ENCODE measurements at regions not wholly inside any gene's neighbourhood (a gene's known extent, or its start where the extent isn't known, plus 50 kb on each side); places are given as distances from the start of the nearest gene placed in this dataset.
"Not testable (repeated sequence)": the region's sequence is repeated elsewhere in the genome, so short reads cannot be mapped to it uniquely, and the experiment has no call there.

DNA sequence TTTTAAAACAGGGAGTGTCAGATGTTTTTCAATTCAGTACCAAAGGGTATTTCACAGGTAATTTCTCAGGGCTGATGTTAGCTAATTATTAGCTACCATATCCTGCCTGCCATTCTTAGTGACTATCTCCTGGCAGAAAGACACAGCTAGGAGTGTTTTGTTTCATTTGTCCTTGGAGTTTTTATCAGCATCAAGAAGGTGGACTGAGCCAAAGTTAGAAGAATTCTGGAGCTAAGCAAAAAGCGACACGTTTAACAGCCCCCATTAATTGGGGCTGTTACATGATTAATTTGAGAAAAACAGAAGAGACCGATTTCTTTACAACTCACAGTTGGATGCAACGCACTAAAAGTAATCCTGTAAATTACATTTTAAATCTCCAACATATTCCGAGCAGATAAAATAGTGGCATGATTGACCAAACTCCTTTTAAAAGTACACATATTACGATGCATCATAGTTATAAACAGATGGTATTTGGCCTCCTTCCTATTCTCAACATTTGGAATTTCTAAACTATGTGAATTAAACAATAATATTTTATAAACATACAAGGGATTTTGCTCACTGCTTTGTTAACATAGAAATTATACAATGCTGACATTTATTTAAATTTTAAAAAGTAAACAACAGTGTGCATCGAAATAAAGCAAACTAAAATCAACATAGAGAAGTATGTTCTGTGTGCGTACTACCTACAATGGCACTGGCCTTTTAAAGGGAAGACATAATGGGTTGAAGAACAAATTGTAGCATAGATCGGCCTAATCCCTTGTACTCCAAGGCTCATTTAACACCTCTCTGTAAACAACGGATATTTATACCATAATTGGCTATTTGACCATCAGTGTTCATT, 585.1 kb downstream of the ZEB2 start:
- Mint-ChIP-seq H3K4me3 (no peak overlapping the region), H3K27me3 (ENCODE audit: low read depth) (peaks cover 58% of the 10 kb centered on the region), H3K9me3 (ENCODE audit: insufficient read depth) (no peaks in the 10 kb centered on the region), H3K36me3 (ENCODE audit: low read depth) (no peaks in the 10 kb centered on the region), H3K27ac (no peak overlapping the region), H3K4me1 (ENCODE audit: low read depth) (peaks cover 9% of the 10 kb centered on the region)
- ChIA-PET POLR2A (no interaction called here), CTCF (no interaction called here)
- ATAC-seq (no peak), DNase-seq (no peak)

DNA sequence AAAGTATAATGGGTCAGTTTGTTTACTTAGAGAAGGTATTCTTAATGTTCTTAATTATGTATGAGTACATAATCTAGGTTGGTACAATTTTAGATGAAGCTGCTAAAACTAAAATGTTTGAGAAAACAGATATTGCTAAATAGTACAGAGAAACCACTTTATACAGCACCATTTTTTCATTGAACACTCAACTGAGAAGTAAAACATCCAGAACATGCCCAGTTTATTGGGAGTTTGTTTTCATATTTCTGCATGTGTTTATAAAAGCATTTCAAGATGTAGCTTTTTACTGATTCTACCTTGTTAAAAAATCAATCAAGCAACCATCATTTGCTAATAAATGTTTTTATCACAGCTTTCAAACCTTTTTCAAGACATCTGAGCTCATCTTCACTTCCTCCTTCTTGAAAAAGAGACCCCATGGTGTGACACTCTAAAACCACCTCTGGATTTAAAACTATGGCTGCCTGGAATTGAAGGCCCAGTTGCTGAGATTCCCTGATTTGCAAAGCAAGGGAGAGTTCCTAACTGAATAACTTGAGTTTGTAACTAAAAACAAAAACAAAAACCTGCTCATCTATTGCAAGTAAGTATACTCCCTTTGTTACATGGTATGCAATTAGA, 585.9 kb downstream of the ZEB2 start:
- H3K9me3 Mint-ChIP-seq (ENCODE audit: insufficient read depth): no peaks in the 10 kb centered on the region
- no peaks in the 10 kb centered on the region for H3K36me3 Mint-ChIP-seq (ENCODE audit: low read depth)
- no peak for DNase-seq
- peaks cover 51% of the 10 kb centered on the region for H3K27me3 Mint-ChIP-seq (ENCODE audit: low read depth)
- CTCF ChIA-PET: no interaction called here
- ATAC-seq: no peak
- H3K27ac Mint-ChIP-seq: no peak overlapping the region
- H3K4me1 Mint-ChIP-seq (ENCODE audit: low read depth): peaks cover 9% of the 10 kb centered on the region
- POLR2A ChIA-PET: no interaction called here
- no peak overlapping the region for H3K4me3 Mint-ChIP-seq

DNA sequence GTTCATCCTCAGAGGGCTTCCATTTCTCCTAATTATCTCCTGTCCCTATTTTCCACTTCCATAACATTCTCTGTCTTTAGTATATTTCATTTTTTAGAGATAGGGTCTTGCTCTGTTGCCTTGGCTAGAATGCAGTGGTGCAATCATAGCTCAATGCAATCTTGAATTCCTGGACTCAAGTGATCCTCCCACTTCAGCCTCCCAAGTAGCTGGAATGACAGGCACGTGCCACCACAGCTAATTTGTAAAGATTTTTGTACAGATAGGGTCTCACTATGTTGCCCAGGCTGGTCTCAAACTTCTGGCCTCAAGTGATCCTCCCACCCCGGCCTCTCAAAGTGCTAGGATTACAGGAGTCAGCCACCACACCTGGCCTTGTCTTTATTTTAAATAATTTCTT, 589.0 kb downstream of the ZEB2 start:
- no peak overlapping the region for H3K27ac Mint-ChIP-seq
- H3K9me3 Mint-ChIP-seq (ENCODE audit: insufficient read depth): no peaks in the 10 kb centered on the region
- ChIA-PET POLR2A (no interaction called here), CTCF (interaction anchor here (0.9 kb wide), 1 partner anchor 8 kb away, joined by 3 read pairs; no protein-coding TSS in a partner anchor)
- no peak overlapping the region for H3K4me3 Mint-ChIP-seq
- no peaks in the 10 kb centered on the region for H3K4me1 Mint-ChIP-seq (ENCODE audit: low read depth)
- DNase-seq: no peak
- peaks cover 41% of the 10 kb centered on the region for H3K27me3 Mint-ChIP-seq (ENCODE audit: low read depth)
- ATAC-seq: no peak
- H3K36me3 Mint-ChIP-seq (ENCODE audit: low read depth): no peaks in the 10 kb centered on the region

DNA sequence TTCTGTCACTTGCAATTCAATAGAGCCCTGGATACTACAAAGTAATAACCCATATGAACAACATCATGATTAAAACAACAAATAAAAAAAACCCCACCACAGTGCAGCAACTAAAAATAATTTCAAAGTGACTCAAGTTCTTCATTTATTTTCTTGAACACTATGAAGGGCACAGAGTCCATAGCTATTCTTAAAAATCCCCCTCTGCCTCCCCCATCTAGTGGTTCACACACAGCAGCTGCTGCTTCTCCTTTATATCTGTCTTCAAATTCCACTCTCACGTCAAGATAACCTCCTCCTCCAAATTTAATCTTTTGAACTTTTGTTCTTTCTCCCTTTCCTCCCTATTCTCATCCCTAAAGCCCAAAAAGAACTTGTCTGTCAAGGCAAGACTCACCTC, 591.3 kb downstream of the ZEB2 start:
- H3K4me1 Mint-ChIP-seq (ENCODE audit: low read depth): no peaks in the 10 kb centered on the region
- H3K4me3 Mint-ChIP-seq: no peak overlapping the region

DNA sequence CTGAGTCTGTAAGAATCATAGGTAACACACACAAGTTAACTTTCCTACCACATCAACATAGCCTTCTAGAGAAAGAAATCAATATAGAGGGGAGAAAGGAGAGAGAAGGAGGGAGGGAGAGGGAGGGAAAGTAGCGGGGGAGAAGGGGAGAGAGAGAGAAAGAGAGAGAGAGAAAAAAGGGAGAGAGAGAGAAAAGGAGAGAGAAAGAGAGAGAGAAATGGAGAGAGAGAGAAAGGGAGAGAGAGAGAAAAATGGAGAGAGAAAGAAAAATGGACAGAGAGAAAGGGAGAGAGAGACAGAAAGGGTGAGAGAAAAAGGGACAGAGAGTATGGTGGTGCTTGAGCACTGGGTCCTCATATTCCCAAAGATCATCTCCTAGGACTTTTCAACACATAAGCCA, 591.7 kb downstream of the ZEB2 start:
- ATAC-seq: no peak
- H3K9me3 Mint-ChIP-seq (ENCODE audit: insufficient read depth): no peaks in the 10 kb centered on the region
- peaks cover 26% of the 10 kb centered on the region for H3K27me3 Mint-ChIP-seq (ENCODE audit: low read depth)
- no peaks in the 10 kb centered on the region for H3K4me1 Mint-ChIP-seq (ENCODE audit: low read depth)
- H3K36me3 Mint-ChIP-seq (ENCODE audit: low read depth): no peaks in the 10 kb centered on the region
- POLR2A ChIA-PET: no interaction called here
- CTCF ChIA-PET: interaction anchor here (0.6 kb wide), 1 partner anchor 137 kb away, joined by 3 read pairs; no protein-coding TSS in a partner anchor
- no peak overlapping the region for H3K27ac Mint-ChIP-seq
- DNase-seq: no peak
- no peak overlapping the region for H3K4me3 Mint-ChIP-seq

More for the DNA sequence above, 591.3 kb downstream of the ZEB2 start:
- Mint-ChIP-seq H3K27me3 (ENCODE audit: low read depth) (peaks cover 30% of the 10 kb centered on the region), H3K27ac (no peak overlapping the region), H3K9me3 (ENCODE audit: insufficient read depth) (no peaks in the 10 kb centered on the region), H3K36me3 (ENCODE audit: low read depth) (no peaks in the 10 kb centered on the region)
- DNase-seq: no peak
- ATAC-seq: no peak
- CTCF ChIA-PET: no interaction called here
- POLR2A ChIA-PET: no interaction called here

DNA sequence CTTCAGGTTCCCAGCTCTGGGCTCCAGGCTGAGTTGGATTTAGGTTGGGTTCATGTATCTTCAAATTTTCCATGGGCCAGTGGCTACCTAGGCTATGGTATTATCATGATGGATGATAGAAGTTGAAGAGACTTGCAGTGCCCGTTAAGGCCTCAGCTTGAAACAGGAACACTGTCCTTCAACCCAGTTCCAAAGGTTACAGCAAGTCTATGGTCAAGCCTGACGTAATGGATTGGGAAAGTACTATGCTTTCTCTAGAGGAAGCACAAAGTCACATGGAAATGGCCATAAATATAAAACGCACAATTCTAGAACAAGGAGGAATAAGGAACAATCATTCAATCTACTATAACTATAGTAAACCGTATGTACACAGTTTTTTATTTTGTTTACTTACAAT, 593.2 kb downstream of the ZEB2 start:
- ATAC-seq: no peak
- Mint-ChIP-seq H3K4me3 (no peak overlapping the region), H3K9me3 (ENCODE audit: insufficient read depth) (no peaks in the 10 kb centered on the region), H3K4me1 (ENCODE audit: low read depth) (no peaks in the 10 kb centered on the region), H3K27ac (no peak overlapping the region), H3K36me3 (ENCODE audit: low read depth) (no peaks in the 10 kb centered on the region), H3K27me3 (ENCODE audit: low read depth) (peaks cover 20% of the 10 kb centered on the region)
- no peak for DNase-seq
- CTCF ChIA-PET: no interaction called here
- POLR2A ChIA-PET: no interaction called here

DNA sequence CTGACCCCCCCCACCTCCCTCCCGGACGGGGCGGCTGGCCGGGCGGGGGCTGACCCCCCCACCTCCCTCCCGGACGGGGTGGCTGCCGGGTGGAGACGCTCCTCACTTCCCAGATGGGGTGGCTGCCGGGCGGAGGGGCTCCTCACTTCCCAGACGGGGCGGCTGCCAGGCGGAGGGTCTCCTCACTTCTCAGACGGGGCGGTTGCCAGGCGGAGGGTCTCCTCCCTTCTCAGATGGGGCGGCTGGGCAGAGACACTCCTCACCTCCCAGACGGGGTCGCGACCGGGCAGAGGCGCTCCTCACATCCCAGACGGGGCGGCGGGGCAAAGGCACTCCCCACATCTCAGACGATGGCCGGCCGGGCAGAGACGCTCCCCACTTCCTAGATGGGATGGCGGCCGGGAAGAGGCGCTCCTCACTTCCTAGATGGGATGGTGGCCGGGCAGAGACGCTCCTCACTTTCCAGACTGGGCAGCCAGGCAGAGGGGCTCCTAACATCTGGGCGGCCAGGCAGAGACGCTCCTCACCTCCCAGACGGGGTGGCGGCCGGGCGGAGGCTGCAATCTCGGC, 597.6 kb downstream of the ZEB2 start:
- POLR2A ChIA-PET; CTCF ChIA-PET; H3K9me3 Mint-ChIP-seq (ENCODE audit: insufficient read depth); H3K36me3 Mint-ChIP-seq (ENCODE audit: low read depth); H3K27ac Mint-ChIP-seq; H3K4me1 Mint-ChIP-seq (ENCODE audit: low read depth); H3K4me3 Mint-ChIP-seq; H3K27me3 Mint-ChIP-seq (ENCODE audit: low read depth); DNase-seq; ATAC-seq: not testable (repeated sequence)

DNA sequence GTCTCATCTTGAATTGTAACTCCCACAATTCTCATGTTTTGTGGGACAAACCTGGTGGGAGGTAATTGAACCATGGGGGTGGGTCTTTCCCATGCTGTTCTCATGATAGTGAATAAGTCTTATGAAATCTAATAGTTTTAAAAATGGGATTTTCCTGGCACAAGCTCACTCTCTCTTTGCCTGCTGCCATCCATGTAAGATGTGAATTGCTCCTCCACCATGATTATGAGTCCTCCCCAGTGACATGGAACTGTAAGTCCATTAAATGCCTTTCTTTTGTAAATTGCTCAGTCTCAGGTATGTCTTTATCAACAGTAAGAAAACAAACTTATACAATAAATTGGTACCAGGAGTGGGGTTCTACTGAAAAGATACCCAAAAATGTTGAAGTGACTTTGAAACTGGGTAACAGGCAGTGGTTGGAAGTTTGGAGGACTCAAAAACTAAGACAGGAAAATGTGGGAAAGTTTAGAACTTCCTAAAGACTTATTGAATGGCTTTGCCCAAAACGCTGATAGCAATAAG, 601.4 kb downstream of the ZEB2 start:
- ChIA-PET POLR2A (no interaction called here), CTCF (no interaction called here)
- no peak overlapping the region for H3K4me3 Mint-ChIP-seq
- DNase-seq: no peak
- H3K27me3 Mint-ChIP-seq (ENCODE audit: low read depth): no peaks in the 10 kb centered on the region
- no peak for ATAC-seq
- no peaks in the 10 kb centered on the region for H3K9me3 Mint-ChIP-seq (ENCODE audit: insufficient read depth)
- H3K27ac Mint-ChIP-seq: no peak overlapping the region
- H3K4me1 Mint-ChIP-seq (ENCODE audit: low read depth): no peaks in the 10 kb centered on the region
- H3K36me3 Mint-ChIP-seq (ENCODE audit: low read depth): peaks cover 4% of the 10 kb centered on the region

DNA sequence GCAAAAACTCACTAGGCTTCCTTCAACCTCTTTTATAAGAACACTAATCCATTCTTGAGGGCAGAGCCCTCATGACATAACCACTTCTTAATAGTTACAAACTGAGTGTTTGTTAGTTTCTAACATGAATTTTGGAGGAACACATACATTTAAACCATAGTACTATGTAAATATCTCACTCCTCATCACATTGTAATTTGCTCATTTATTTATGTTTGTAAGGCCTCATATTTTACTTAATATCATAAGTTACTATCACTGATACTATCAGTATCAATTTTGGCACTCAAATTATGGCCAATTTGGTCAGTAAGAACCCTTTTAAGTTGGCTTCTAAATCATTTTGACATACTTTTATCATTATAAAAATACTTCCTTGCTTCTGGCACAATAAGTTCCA, 603.1 kb downstream of the ZEB2 start:
- no peak overlapping the region for H3K4me3 Mint-ChIP-seq
- no peak for ATAC-seq
- CTCF ChIA-PET: no interaction called here
- no peaks in the 10 kb centered on the region for H3K27me3 Mint-ChIP-seq (ENCODE audit: low read depth)
- H3K27ac Mint-ChIP-seq: no peak overlapping the region
- H3K9me3 Mint-ChIP-seq (ENCODE audit: insufficient read depth): no peaks in the 10 kb centered on the region
- H3K4me1 Mint-ChIP-seq (ENCODE audit: low read depth): no peaks in the 10 kb centered on the region
- no peak for DNase-seq
- H3K36me3 Mint-ChIP-seq (ENCODE audit: low read depth): peaks cover 4% of the 10 kb centered on the region
- POLR2A ChIA-PET: no interaction called here

DNA sequence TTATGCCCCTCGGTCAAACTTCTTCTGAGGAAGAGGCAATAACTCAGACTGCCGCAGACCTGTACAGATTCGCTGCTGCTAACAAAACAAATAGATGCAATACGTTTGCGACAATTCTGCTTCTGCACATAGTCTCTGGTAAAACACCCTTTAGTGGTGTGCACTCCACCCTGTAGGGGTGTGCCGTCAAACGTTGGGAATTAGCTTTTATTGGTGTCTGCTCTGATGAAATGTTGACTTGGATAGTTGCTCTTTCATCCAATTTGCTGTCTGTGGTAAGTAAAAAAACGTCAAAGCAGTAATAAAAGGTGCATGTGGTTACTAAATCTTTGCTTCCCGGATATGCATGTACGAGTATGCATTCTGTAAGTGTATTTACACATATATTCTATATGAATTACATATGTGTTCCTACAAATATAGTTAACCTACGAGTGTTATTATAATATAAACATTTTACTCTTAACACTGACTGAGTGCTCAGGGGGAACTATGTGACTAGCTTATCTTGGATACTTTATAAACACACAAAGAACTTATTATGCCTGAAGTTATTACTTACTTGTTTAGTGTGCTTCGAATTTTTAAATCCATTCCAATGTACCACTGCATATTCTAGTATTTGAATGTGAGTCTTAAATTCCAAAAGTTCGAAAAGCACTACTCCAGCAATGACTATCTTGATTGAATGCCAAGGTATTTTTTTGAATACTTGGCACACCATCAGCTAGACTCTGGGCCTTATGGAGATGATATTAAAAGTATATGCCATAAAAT, 610.2 kb downstream of the ZEB2 start:
- H3K36me3 Mint-ChIP-seq (ENCODE audit: low read depth): no peaks in the 10 kb centered on the region
- no peak overlapping the region for H3K27ac Mint-ChIP-seq
- DNase-seq: no peak
- ChIA-PET CTCF (no interaction called here), POLR2A (no interaction called here)
- no peaks in the 10 kb centered on the region for H3K4me1 Mint-ChIP-seq (ENCODE audit: low read depth)
- no peaks in the 10 kb centered on the region for H3K9me3 Mint-ChIP-seq (ENCODE audit: insufficient read depth)
- ATAC-seq: no peak
- no peak overlapping the region for H3K4me3 Mint-ChIP-seq
- no peaks in the 10 kb centered on the region for H3K27me3 Mint-ChIP-seq (ENCODE audit: low read depth)

DNA sequence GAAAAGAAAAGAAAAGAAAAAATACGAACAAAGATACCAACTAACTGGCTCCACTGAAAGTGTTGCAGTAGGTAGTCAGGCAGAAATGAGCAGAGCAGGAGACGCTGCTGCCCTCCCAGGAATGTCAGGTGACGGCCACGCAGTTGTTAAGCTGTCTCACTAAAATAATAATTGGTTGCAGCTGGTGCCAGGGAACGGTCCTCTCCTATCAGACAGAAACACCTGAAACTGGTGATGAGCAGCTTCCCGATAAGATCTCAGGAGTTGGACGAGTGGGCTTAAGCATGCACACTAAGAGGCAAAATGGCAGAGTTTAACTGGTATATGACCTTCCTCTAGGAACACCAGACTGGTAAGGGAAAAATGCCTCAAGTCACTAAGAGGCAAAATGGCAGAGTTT, 611.1 kb downstream of the ZEB2 start:
- DNase-seq (no peak), ATAC-seq (no peak)
- Mint-ChIP-seq H3K4me1 (ENCODE audit: low read depth) (no peaks in the 10 kb centered on the region), H3K27ac (no peak overlapping the region), H3K36me3 (ENCODE audit: low read depth) (no peaks in the 10 kb centered on the region), H3K4me3 (no peak overlapping the region), H3K27me3 (ENCODE audit: low read depth) (no peaks in the 10 kb centered on the region), H3K9me3 (ENCODE audit: insufficient read depth) (no peaks in the 10 kb centered on the region)
- ChIA-PET CTCF (no interaction called here), POLR2A (no interaction called here)

DNA sequence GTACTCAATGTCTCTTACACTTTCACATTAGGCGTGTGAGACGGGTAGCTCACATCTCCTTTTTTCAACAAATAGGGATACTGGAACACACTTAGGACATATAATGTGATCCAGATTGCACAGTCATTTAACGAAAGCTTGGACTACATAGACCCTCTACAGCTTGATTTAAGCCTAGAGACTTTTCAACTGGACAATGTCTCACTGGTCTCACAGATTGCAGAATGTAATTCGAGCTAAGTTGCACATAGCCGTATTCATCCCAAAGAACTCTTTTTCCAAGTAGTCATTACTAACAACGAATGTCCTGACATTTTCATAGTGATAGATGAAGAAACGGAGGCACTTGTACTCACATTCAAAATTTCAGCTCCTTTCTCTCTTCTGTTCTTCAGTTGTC, 612.1 kb downstream of the ZEB2 start:
- ChIA-PET POLR2A (no interaction called here), CTCF (no interaction called here)
- H3K9me3 Mint-ChIP-seq (ENCODE audit: insufficient read depth): no peaks in the 10 kb centered on the region
- H3K36me3 Mint-ChIP-seq (ENCODE audit: low read depth): no peaks in the 10 kb centered on the region
- no peak for DNase-seq
- no peak overlapping the region for H3K4me3 Mint-ChIP-seq
- peaks cover 5% of the 10 kb centered on the region for H3K4me1 Mint-ChIP-seq (ENCODE audit: low read depth)
- no peak overlapping the region for H3K27ac Mint-ChIP-seq
- ATAC-seq: no peak
- no peaks in the 10 kb centered on the region for H3K27me3 Mint-ChIP-seq (ENCODE audit: low read depth)
